Epithelial cell of proximal tubule (primary cell): ENCODE measurements at regions not wholly inside any gene's neighbourhood (a gene's known extent, or its start where the extent isn't known, plus 50 kb on each side); places are given as distances from the start of the nearest gene placed in this dataset.

Experiments
- DNase-seq: peaks from one replicate; pipeline ENCODE4 v3.0.0-alpha.2; 2011; ENCODE audit warnings: low read depth
- H3K4me3 ChIP-seq: 2 replicates; pipeline ENCODE4 v1.5.1; 2011; ENCODE audit warnings: low read depth, mild to moderate bottlenecking, low read length
- CTCF ChIP-seq: conservative IDR thresholded peaks from 2 replicates; pipeline ENCODE4 v1.5.1; 2012; ENCODE audit warnings: low read depth, mild to moderate bottlenecking, low read length

GRCh38 chr1:192521734-192522133 lies 53.8 kb upstream of the RGS1 start:
- no peak for TF ChIP-seq CTCF
- no peak for DNase-seq
- no peak overlapping the region for H3K4me3 ChIP-seq

GRCh38 chr1:192522673-192523072 lies 52.9 kb upstream of the RGS1 start:
- no peak for DNase-seq
- H3K4me3 ChIP-seq: no peak overlapping the region
- TF ChIP-seq CTCF: no peak

GRCh38 chr1:192524223-192524622 lies 51.4 kb upstream of the RGS1 start:
- DNase-seq: no peak

More at GRCh38 chr1:192524223-192524622, 51.4 kb upstream of the RGS1 start:
- no peak overlapping the region for H3K4me3 ChIP-seq
- no peak for TF ChIP-seq CTCF
